SK-N-MC (cell line): ENCODE measurements at regions not wholly inside any gene's neighbourhood (a gene's known extent, or its start where the extent isn't known, plus 50 kb on each side); places are given as distances from the start of the nearest gene placed in this dataset.

ENCODE experiments used
- DNase-seq: peaks from one replicate; pipeline ENCODE4 v3.0.0-alpha.2; 2011; ENCODE audit warnings: low read depth, low spot score
- H3K27ac ChIP-seq: fragments of 200-600 bp; sonication (generic); 2 replicates; pipeline ENCODE4 v1.5.1; 2016; ENCODE audit warnings: mixed run types
- H3K36me3 ChIP-seq: fragments of 200-600 bp; sonication (generic); 2 replicates; pipeline ENCODE4 v1.6.1; 2017; ENCODE audit warnings: antibody characterized with exemption, low read length, mixed read lengths; ENCODE audit not compliant: insufficient read depth
- H3K4me3 ChIP-seq: fragments of 200-600 bp; sonication (generic); 2 replicates; pipeline ENCODE4 v1.5.1; 2016
- H3K9ac ChIP-seq: fragments of 200-600 bp; sonication (generic); 2 replicates; pipeline ENCODE4 v1.8.0; 2017; ENCODE audit warnings: mixed run types, mixed read lengths; ENCODE audit not compliant: insufficient read length
- H3K9me3 ChIP-seq: fragments of 200-600 bp; sonication (generic); 2 replicates; pipeline ENCODE4 v1.6.1; 2017; ENCODE audit warnings: low read depth, mild to moderate bottlenecking, antibody characterized with exemption, low read length, moderate library complexity, mixed read lengths
- EZH2 ChIP-seq: fragments of 200-600 bp; sonication (generic); IDR thresholded peaks from one replicate; pipeline ENCODE4 v1.6.1; 2017; ENCODE audit warnings: antibody characterized with exemption
- FOXP2 ChIP-seq: optimal IDR thresholded peaks from 2 replicates; pipeline ENCODE3; 2011; ENCODE audit warnings: mild to moderate bottlenecking, moderate library complexity; ENCODE audit not compliant: insufficient read depth; ENCODE audit errors: extremely low read length, control extremely low read depth
- POLR2AphosphoS5 ChIP-seq: IDR thresholded peaks from 2 replicates; pipeline ENCODE4 v1.6.1; 2012; ENCODE audit warnings: mild to moderate bottlenecking, low read depth, low read length, borderline replicate concordance

GRCh38 chr2:100716581-100716980 lies 103.4 kb upstream of the NPAS2 start:
- TF ChIP-seq POLR2AphosphoS5 (no peak), EZH2 (no peak), FOXP2 (no peak)
- Histone ChIP-seq H3K9ac (no peak overlapping the region), H3K4me3 (no peak overlapping the region), H3K9me3 (no peaks in the 10 kb centered on the region), H3K36me3 (no peaks in the 10 kb centered on the region), H3K27ac (no peak overlapping the region)
- no peak for DNase-seq

- Histone ChIP-seq H3K36me3 (no peaks in the 10 kb centered on the region), H3K27ac (no peak overlapping the region), H3K4me3 (no peak overlapping the region), H3K9me3 (no peaks in the 10 kb centered on the region), H3K9ac (no peak overlapping the region)
- no peak for DNase-seq
- TF ChIP-seq FOXP2 (no peak), POLR2AphosphoS5 (no peak), EZH2 (no peak)
Measured at GRCh38 chr2:100718065-100718629, 101.8 kb upstream of the NPAS2 start.

- no peak for DNase-seq
- TF ChIP-seq EZH2, result no peak
- TF ChIP-seq FOXP2, result no peak
- TF ChIP-seq POLR2AphosphoS5, result no peak
Measured at GRCh38 chr2:100720445-100720844, 99.5 kb upstream of the NPAS2 start.

GRCh38 chr2:100721693-100722092 lies 98.2 kb upstream of the NPAS2 start:
- no peak for DNase-seq
- H3K36me3 ChIP-seq, result no peaks in the 10 kb centered on the region
- H3K27ac ChIP-seq, result no peak overlapping the region
- H3K9me3 ChIP-seq, result no peaks in the 10 kb centered on the region
- TF ChIP-seq POLR2AphosphoS5 (no peak), FOXP2 (no peak), EZH2 (no peak)
- no peak overlapping the region for H3K4me3 ChIP-seq
- H3K9ac ChIP-seq, result no peak overlapping the region

More at GRCh38 chr2:100720445-100720844, 99.5 kb upstream of the NPAS2 start:
- Histone ChIP-seq H3K36me3 (no peaks in the 10 kb centered on the region), H3K27ac (no peak overlapping the region), H3K4me3 (no peak overlapping the region), H3K9me3 (no peaks in the 10 kb centered on the region), H3K9ac (no peak overlapping the region)

- H3K9me3 ChIP-seq, result no peaks in the 10 kb centered on the region
- no peak overlapping the region for H3K9ac ChIP-seq
- H3K4me3 ChIP-seq, result no peak overlapping the region
- TF ChIP-seq FOXP2 (no peak), POLR2AphosphoS5 (no peak), EZH2 (no peak)
- no peaks in the 10 kb centered on the region for H3K36me3 ChIP-seq
- DNase-seq, result no peak
- no peak overlapping the region for H3K27ac ChIP-seq
Measured at GRCh38 chr2:100722125-100722524, 97.8 kb upstream of the NPAS2 start.

- H3K4me3 ChIP-seq, result no peak overlapping the region
- no peak for TF ChIP-seq FOXP2
- no peak for TF ChIP-seq POLR2AphosphoS5
- no peak for TF ChIP-seq EZH2
- no peak for DNase-seq
- no peaks in the 10 kb centered on the region for H3K36me3 ChIP-seq
- H3K9ac ChIP-seq, result no peak overlapping the region
- H3K27ac ChIP-seq, result no peak overlapping the region
- H3K9me3 ChIP-seq, result no peaks in the 10 kb centered on the region
Measured at GRCh38 chr2:100726866-100727265, 93.1 kb upstream of the NPAS2 start.

GRCh38 chr2:100730290-100730868 lies 89.6 kb upstream of the NPAS2 start:
- TF ChIP-seq POLR2AphosphoS5 (no peak), FOXP2 (no peak), EZH2 (no peak)
- no peak for DNase-seq
- Histone ChIP-seq H3K9ac (no peak overlapping the region), H3K9me3 (no peaks in the 10 kb centered on the region), H3K4me3 (no peak overlapping the region), H3K27ac (no peak overlapping the region), H3K36me3 (no peaks in the 10 kb centered on the region)

- DNase-seq, result no peak
- Histone ChIP-seq H3K27ac (no peak overlapping the region), H3K9ac (no peak overlapping the region), H3K9me3 (no peaks in the 10 kb centered on the region), H3K4me3 (no peak overlapping the region), H3K36me3 (no peaks in the 10 kb centered on the region)
- TF ChIP-seq POLR2AphosphoS5 (no peak), FOXP2 (no peak), EZH2 (no peak)
Measured at GRCh38 chr2:100731535-100731981, 88.4 kb upstream of the NPAS2 start.
